Astrocyte (in vitro differentiated cells and primary cell): ENCODE measurements at regions not wholly inside any gene's neighbourhood (a gene's known extent, or its start where the extent isn't known, plus 50 kb on each side); places are given as distances from the start of the nearest gene placed in this dataset.

ENCODE experiments used
- EZH2 ChIP-seq: IDR thresholded peaks from 2 replicates; pipeline ENCODE4 v1.6.1; 2012; ENCODE audit warnings: mild to moderate bottlenecking, low read length, inconsistent platforms; ENCODE audit not compliant: insufficient read depth
- TF ChIP-seq, protein P1 (sequence below): IDR thresholded peaks from 2 replicates; pipeline ENCODE4 v1.5.1; 2011; ENCODE audit warnings: low read depth, mild to moderate bottlenecking, inconsistent platforms, low read length, moderate library complexity; ENCODE audit not compliant: insufficient read depth

DNA sequence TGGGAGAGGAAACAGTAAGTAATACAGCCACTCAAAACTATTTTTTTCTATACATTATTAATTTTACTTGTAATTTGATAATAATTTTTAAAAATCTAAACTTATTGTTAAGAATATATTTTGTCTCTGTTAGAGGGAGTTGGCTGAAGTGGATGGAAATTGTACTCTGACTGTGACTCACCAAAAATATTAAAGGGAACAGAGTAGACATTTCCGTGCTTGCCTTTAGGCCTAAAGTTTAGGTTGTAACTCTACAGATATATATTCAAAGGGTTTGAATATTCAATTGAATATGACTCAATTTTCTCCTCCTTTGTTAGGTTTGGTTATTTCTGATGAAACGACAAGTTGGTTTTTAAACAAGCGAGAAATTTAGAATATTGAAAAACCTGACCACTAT lies 128.3 kb upstream of the PITX2 start:
- TF ChIP-seq, protein P1, sequence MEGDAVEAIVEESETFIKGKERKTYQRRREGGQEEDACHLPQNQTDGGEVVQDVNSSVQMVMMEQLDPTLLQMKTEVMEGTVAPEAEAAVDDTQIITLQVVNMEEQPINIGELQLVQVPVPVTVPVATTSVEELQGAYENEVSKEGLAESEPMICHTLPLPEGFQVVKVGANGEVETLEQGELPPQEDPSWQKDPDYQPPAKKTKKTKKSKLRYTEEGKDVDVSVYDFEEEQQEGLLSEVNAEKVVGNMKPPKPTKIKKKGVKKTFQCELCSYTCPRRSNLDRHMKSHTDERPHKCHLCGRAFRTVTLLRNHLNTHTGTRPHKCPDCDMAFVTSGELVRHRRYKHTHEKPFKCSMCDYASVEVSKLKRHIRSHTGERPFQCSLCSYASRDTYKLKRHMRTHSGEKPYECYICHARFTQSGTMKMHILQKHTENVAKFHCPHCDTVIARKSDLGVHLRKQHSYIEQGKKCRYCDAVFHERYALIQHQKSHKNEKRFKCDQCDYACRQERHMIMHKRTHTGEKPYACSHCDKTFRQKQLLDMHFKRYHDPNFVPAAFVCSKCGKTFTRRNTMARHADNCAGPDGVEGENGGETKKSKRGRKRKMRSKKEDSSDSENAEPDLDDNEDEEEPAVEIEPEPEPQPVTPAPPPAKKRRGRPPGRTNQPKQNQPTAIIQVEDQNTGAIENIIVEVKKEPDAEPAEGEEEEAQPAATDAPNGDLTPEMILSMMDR = no peak
- no peak for TF ChIP-seq EZH2
